22Rv1 (cell line): ENCODE measurements at regions not wholly inside any gene's neighbourhood (a gene's known extent, or its start where the extent isn't known, plus 50 kb on each side); places are given as distances from the start of the nearest gene placed in this dataset.

Source experiments
- ZFX ChIP-seq: fragments of 450-650 bp; IDR thresholded peaks from 2 replicates; pipeline ENCODE4 v1.6.1; 2017; ENCODE audit warnings: antibody characterized with exemption, borderline replicate concordance
- TF ChIP-seq, protein P1 (sequence below): fragments of 450-650 bp; IDR thresholded peaks from 2 replicates; pipeline ENCODE4 v1.5.1; 2017; ENCODE audit warnings: mild to moderate bottlenecking

DNA sequence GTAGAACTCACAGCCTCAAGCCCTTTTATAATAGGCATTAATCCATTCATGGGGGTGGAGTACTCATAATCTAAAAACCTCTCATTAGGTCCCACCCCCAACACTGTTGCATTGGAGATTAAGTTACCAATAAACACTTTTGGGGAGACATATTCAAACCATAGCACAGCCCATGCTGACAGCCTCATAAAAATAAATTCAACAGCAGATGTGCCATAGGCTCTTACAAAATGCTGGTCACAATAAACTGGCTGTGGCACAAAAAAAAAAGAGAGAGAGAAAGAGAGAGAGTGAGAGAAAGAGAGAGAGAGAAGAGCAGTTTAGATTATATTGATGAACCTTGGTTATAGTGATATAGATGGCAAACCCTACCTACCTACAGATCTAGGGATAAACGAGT is 1000.9 kb downstream of the TUSC7 start:
- TF ChIP-seq, protein P1, sequence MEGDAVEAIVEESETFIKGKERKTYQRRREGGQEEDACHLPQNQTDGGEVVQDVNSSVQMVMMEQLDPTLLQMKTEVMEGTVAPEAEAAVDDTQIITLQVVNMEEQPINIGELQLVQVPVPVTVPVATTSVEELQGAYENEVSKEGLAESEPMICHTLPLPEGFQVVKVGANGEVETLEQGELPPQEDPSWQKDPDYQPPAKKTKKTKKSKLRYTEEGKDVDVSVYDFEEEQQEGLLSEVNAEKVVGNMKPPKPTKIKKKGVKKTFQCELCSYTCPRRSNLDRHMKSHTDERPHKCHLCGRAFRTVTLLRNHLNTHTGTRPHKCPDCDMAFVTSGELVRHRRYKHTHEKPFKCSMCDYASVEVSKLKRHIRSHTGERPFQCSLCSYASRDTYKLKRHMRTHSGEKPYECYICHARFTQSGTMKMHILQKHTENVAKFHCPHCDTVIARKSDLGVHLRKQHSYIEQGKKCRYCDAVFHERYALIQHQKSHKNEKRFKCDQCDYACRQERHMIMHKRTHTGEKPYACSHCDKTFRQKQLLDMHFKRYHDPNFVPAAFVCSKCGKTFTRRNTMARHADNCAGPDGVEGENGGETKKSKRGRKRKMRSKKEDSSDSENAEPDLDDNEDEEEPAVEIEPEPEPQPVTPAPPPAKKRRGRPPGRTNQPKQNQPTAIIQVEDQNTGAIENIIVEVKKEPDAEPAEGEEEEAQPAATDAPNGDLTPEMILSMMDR, result no peak
- no peak for TF ChIP-seq ZFX
